Thyroid gland (tissue), 4 donors: ENCODE measurements at regions not wholly inside any gene's neighbourhood (a gene's known extent, or its start where the extent isn't known, plus 50 kb on each side); places are given as distances from the start of the nearest gene placed in this dataset.
A peak's percentile ranks its signal among the peaks of the same experiment; 100 is the strongest.

Source experiments
- DNase-seq, 2 donors: peaks; one replicate each; pipeline ENCODE4 v3.0.0-alpha.2; 2019
- H3K27ac ChIP-seq, 3 donors: fragments of 200-600 bp; sonication (generic); 1 replicate in 2 of 3; 2 replicates in 1 of 3; pipeline ENCODE4 v1.5.1; 2016 to 2019; ENCODE audit warnings: mild to moderate bottlenecking in 1 of 3, moderate library complexity in 1 of 3
- H3K27me3 ChIP-seq: fragments of 200-600 bp; sonication (generic); one replicate; pipeline ENCODE4 v1.5.1; 2019
- H3K36me3 ChIP-seq, 2 donors: fragments of 200-600 bp; sonication (generic); one replicate each; pipeline ENCODE4 v1.5.1; 2016 to 2019
- H3K4me1 ChIP-seq, 2 donors: fragments of 200-600 bp; sonication (generic); one replicate each; pipeline ENCODE4 v1.5.1; 2017 to 2019
- H3K4me3 ChIP-seq, 3 donors: fragments of 200-600 bp; sonication (generic); replicated peaks in 1 of 3; 1 replicate in 2 of 3; 2 replicates in 1 of 3; pipeline ENCODE4 v1.5.1; 2016; ENCODE audit warnings: mild to moderate bottlenecking in 1 of 3
- H3K9me3 ChIP-seq: fragments of 200-600 bp; sonication (generic); one replicate; pipeline ENCODE4 v1.5.1; 2017
- CTCF ChIP-seq, 6 experiments: fragments of 200-600 bp in 3 of 6; fragments of 450-650 bp in 3 of 6; sonication (generic) in 3 of 6; IDR thresholded peaks; one replicate each; pipeline ENCODE4 v1.5.1; 2016 to 2019; ENCODE audit warnings: antibody characterized with exemption in 6 of 6, mild to moderate bottlenecking in 2 of 6, inconsistent platforms in 1 of 6, moderate library complexity in 1 of 6
- POLR2A ChIP-seq, 2 donors: fragments of 450-650 bp; IDR thresholded peaks; one replicate each; pipeline ENCODE4 v1.6.1; 2017; ENCODE audit warnings: antibody characterized with exemption in 2 of 2, mild to moderate bottlenecking in 2 of 2, moderate library complexity in 1 of 2
- WGBS, 2 donors: methylation state at CpG; one replicate each; pipeline ENCODE4 v1.1.5; 2017; 5-methylcytosine and 5-hydroxymethylcytosine counted together
- intact Hi-C: fragments of 100-400 bp; cut with DNase I; formaldehyde crosslinking; loops from one replicate; pipeline ENCODE4 v1.15.1; 2023

- peak overlapping the region in 1 of 3 donors; percentile 53 for H3K27ac ChIP-seq
- no peak overlapping the region for H3K4me3 ChIP-seq
- H3K9me3 ChIP-seq, result no peaks in the 10 kb centered on the region
- peak in 5 of 6 experiments; percentile 18 to 69 (median 60) for TF ChIP-seq CTCF (IDR thresholded peaks at IDR 0.05)
- TF ChIP-seq POLR2A (IDR thresholded peaks at IDR 0.05), result no peak
- no peaks in the 10 kb centered on the region for H3K36me3 ChIP-seq
- peaks cover 13 to 34% of the 10 kb centered on the region in 2 donors for H3K4me1 ChIP-seq
- no peaks in the 10 kb centered on the region for H3K27me3 ChIP-seq
- peak; percentile 32 to 34 for DNase-seq
- WGBS, 2 donors, result 72 to 74% methylated on average over 6 of the region's 6 CpGs
- intact Hi-C loops, result no loop called here
Observed at GRCh38 chr17:69609473-69610305, 195.2 kb downstream of the MAP2K6 start.

- intact Hi-C loops, result no loop called here
- 80 to 81% methylated on average over 1 of the region's 1 CpG for WGBS, 2 donors
- TF ChIP-seq POLR2A (IDR thresholded peaks at IDR 0.05) (no peak), CTCF (IDR thresholded peaks at IDR 0.05) (no peak)
Observed at GRCh38 chr17:69620363-69620762, 205.9 kb downstream of the MAP2K6 start.

GRCh38 chr17:69625474-69625873 lies 211.0 kb downstream of the MAP2K6 start:
- TF ChIP-seq CTCF (IDR thresholded peaks at IDR 0.05), result no peak
- no peak for TF ChIP-seq POLR2A (IDR thresholded peaks at IDR 0.05)
- no peaks in the 10 kb centered on the region for H3K4me1 ChIP-seq
- intact Hi-C loops, result no loop called here
- no peak overlapping the region for H3K27ac ChIP-seq
- no peaks in the 10 kb centered on the region for H3K36me3 ChIP-seq
- no peaks in the 10 kb centered on the region for H3K9me3 ChIP-seq
- no peak overlapping the region for H3K4me3 ChIP-seq
- WGBS, 2 donors, result 66 to 69% methylated on average over 2 of the region's 2 CpGs
- H3K27me3 ChIP-seq, result no peaks in the 10 kb centered on the region
- DNase-seq, result no peak

More at GRCh38 chr17:69620363-69620762, 205.9 kb downstream of the MAP2K6 start:
- Histone ChIP-seq H3K9me3 (no peaks in the 10 kb centered on the region), H3K27ac (no peak overlapping the region), H3K4me3 (no peak overlapping the region), H3K27me3 (no peaks in the 10 kb centered on the region), H3K4me1 (no peaks in the 10 kb centered on the region), H3K36me3 (no peaks in the 10 kb centered on the region)
- no peak for DNase-seq

- Histone ChIP-seq H3K27ac (no peak overlapping the region), H3K4me1 (no peaks in the 10 kb centered on the region), H3K27me3 (no peaks in the 10 kb centered on the region), H3K9me3 (no peaks in the 10 kb centered on the region), H3K4me3 (no peak overlapping the region), H3K36me3 (no peaks in the 10 kb centered on the region)
- intact Hi-C loops, result no loop called here
- DNase-seq, result no peak
- TF ChIP-seq POLR2A (IDR thresholded peaks at IDR 0.05), result no peak
- TF ChIP-seq CTCF (IDR thresholded peaks at IDR 0.05), result no peak
- WGBS, 2 donors, result 77 to 85% methylated on average over 1 of the region's 1 CpG
Observed at GRCh38 chr17:69630056-69630635, 215.6 kb downstream of the MAP2K6 start.

GRCh38 chr17:69634844-69635243 lies 220.3 kb downstream of the MAP2K6 start:
- Histone ChIP-seq H3K36me3 (no peaks in the 10 kb centered on the region), H3K27ac (no peak overlapping the region), H3K4me3 (no peak overlapping the region), H3K9me3 (no peaks in the 10 kb centered on the region), H3K4me1 (peaks cover 5 to 13% of the 10 kb centered on the region in 2 donors), H3K27me3 (no peaks in the 10 kb centered on the region)
- TF ChIP-seq CTCF (IDR thresholded peaks at IDR 0.05), result no peak
- no peak for TF ChIP-seq POLR2A (IDR thresholded peaks at IDR 0.05)
- 32 to 63% methylated on average over 1 of the region's 1 CpG for WGBS, 2 donors
- no peak for DNase-seq
- intact Hi-C loops, result no loop called here
